ENCODE measurements at regions not wholly inside any gene's neighbourhood (a gene's known extent, or its start where the extent isn't known, plus 50 kb on each side); places are given as distances from the start of the nearest gene placed in this dataset.
"Not testable (repeated sequence)": the region's sequence is repeated elsewhere in the genome, so short reads cannot be mapped to it uniquely, and the experiment has no call there.

- DNase-seq, result no peak
Observed at GRCh38 chr12:107826276-107826675, 51.8 kb downstream of the ASCL4 start.

GRCh38 chr12:107829271-107829670 is 54.8 kb downstream of the ASCL4 start:
- no peak for DNase-seq

- no peak for DNase-seq
Observed at GRCh38 chr12:107832441-107832840, 57.9 kb downstream of the ASCL4 start.

- DNase-seq, result no peak
Observed at GRCh38 chr12:107840186-107840585, 65.7 kb downstream of the ASCL4 start.

GRCh38 chr12:107843351-107844311 is 69.1 kb downstream of the ASCL4 start:
- no peak for DNase-seq

GRCh38 chr12:107844312-107844921 is 69.9 kb downstream of the ASCL4 start:
- DNase-seq, result no peak

GRCh38 chr12:107845226-107845979 is 70.9 kb downstream of the ASCL4 start:
- no peak for DNase-seq

GRCh38 chr12:107845980-107846659 is 71.6 kb downstream of the ASCL4 start:
- DNase-seq, result no peak

GRCh38 chr12:107847430-107847829 is 72.9 kb downstream of the ASCL4 start:
- no peak for DNase-seq

GRCh38 chr12:107847830-107848229 is 73.3 kb downstream of the ASCL4 start:
- DNase-seq, result no peak

- DNase-seq, result no peak
Observed at GRCh38 chr12:107853479-107853878, 79.0 kb downstream of the ASCL4 start.

- no peak for DNase-seq
Observed at GRCh38 chr12:107855471-107855870, 81.0 kb downstream of the ASCL4 start.

GRCh38 chr12:107856096-107856495 is 81.6 kb downstream of the ASCL4 start:
- DNase-seq, result no peak

GRCh38 chr12:107857191-107857590 is 82.7 kb downstream of the ASCL4 start:
- no peak for DNase-seq

- DNase-seq, result peak; percentile 9
Observed at GRCh38 chr12:107859367-107859766, 84.9 kb downstream of the ASCL4 start.

- DNase-seq, result no peak
Observed at GRCh38 chr12:107864235-107864634, 89.7 kb downstream of the ASCL4 start.

GRCh38 chr12:107864727-107865126 is 90.2 kb downstream of the ASCL4 start:
- DNase-seq, result not testable (repeated sequence)

- DNase-seq, result no peak
Observed at GRCh38 chr12:107873223-107873622, 98.7 kb downstream of the ASCL4 start.

GRCh38 chr12:107875786-107876185 is 101.3 kb downstream of the ASCL4 start:
- peak; percentile 51 for DNase-seq

GRCh38 chr12:107884769-107885694 is 110.5 kb downstream of the ASCL4 start:
- peak; percentile 88 for DNase-seq

GRCh38 chr12:107888789-107889188 is 114.3 kb downstream of the ASCL4 start:
- no peak for DNase-seq

GRCh38 chr12:107891967-107892366 is 117.5 kb downstream of the ASCL4 start:
- peak; percentile 69 for DNase-seq
